T-helper 17 cell (primary cell): ENCODE measurements at regions not wholly inside any gene's neighbourhood (a gene's known extent, or its start where the extent isn't known, plus 50 kb on each side); places are given as distances from the start of the nearest gene placed in this dataset.
"Not testable (repeated sequence)": the region's sequence is repeated elsewhere in the genome, so short reads cannot be mapped to it uniquely, and the experiment has no call there.

Source experiments
- ATAC-seq: fragments of 150-1000 bp; cut with Tn5 transposase; 2 replicates; pipeline ENCODE4 v1.10.0; 2021; ENCODE audit warnings: mild to moderate bottlenecking, moderate library complexity
- DNase-seq, 3 donors: peaks; one replicate each; pipeline versions ENCODE4 v3.0.0 to v3.0.0-alpha.2; 2020 to 2021
- H3K9me3 ChIP-seq: one replicate; pipeline ENCODE4 v1.7.0; 2013; ENCODE audit warnings: low read length, mild to moderate bottlenecking; ENCODE audit not compliant: control insufficient read depth, poor library complexity, severe bottlenecking
- H3K27ac Mint-ChIP-seq: one replicate; pipeline ENCODE4 v1.8.0; 2022; ENCODE audit warnings: mild to moderate bottlenecking, moderate library complexity, mixed read lengths
- H3K27me3 Mint-ChIP-seq: one replicate; pipeline ENCODE4 v1.8.0; 2022; ENCODE audit warnings: mixed read lengths
- H3K36me3 Mint-ChIP-seq: one replicate; pipeline ENCODE4 v1.8.0; 2022; ENCODE audit warnings: low read depth, mixed read lengths
- H3K4me1 Mint-ChIP-seq: one replicate; pipeline ENCODE4 v1.8.0; 2022; ENCODE audit warnings: mild to moderate bottlenecking, mixed read lengths
- H3K4me3 Mint-ChIP-seq: one replicate; pipeline ENCODE4 v1.8.0; 2022; ENCODE audit warnings: mild to moderate bottlenecking, moderate library complexity, mixed read lengths

DNA sequence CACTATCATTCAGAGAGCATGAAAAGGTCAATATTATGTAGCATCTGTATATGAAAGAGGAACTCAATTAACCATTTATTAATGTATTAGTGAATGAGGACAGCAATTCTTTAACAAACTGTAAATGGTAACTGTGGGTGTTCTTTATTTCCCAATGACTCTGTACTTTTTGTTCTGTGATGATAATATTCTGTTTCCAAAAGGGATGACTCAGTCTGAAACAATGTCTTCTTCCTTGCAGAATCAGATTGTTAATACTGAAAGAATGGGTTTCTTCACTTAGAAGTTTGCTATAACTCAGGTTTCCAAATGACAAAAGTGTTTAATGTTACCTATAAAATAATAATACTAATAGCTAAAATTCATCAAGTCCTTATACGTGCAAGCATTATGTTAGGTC, 1518.7 kb upstream of the WWC1 start:
- H3K36me3 Mint-ChIP-seq = no peaks in the 10 kb centered on the region
- DNase-seq (no peak), ATAC-seq (no peak)
- no peaks in the 10 kb centered on the region for H3K4me1 Mint-ChIP-seq
- no peak overlapping the region for H3K27ac Mint-ChIP-seq
- H3K4me3 Mint-ChIP-seq = no peak overlapping the region
- no peaks in the 10 kb centered on the region for H3K9me3 ChIP-seq
- H3K27me3 Mint-ChIP-seq = no peaks in the 10 kb centered on the region

DNA sequence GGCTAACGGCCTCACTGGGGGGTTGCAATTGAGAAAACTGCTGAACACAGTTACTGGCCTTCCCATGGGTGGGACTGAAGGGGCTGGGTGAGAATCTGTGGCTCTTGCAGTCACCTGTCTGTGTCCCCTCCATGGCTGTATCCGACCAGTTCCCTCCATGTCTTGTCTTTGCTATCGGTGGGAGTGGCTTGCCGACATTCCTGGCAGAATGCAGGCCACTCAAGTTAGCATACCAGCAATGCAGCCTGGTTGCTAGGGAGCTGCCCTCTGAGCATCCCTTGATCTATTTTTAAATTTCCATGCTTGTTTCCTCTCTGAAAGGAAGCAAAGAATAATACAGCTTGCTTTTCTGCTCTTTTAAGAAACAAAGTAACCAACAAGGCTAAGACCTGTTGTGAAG, 1509.7 kb upstream of the WWC1 start:
- H3K36me3 Mint-ChIP-seq = no peaks in the 10 kb centered on the region
- ATAC-seq (no peak), DNase-seq (no peak)
- no peaks in the 10 kb centered on the region for H3K4me1 Mint-ChIP-seq
- no peak overlapping the region for H3K4me3 Mint-ChIP-seq
- H3K27me3 Mint-ChIP-seq = no peaks in the 10 kb centered on the region
- H3K27ac Mint-ChIP-seq = no peak overlapping the region
- no peaks in the 10 kb centered on the region for H3K9me3 ChIP-seq

DNA sequence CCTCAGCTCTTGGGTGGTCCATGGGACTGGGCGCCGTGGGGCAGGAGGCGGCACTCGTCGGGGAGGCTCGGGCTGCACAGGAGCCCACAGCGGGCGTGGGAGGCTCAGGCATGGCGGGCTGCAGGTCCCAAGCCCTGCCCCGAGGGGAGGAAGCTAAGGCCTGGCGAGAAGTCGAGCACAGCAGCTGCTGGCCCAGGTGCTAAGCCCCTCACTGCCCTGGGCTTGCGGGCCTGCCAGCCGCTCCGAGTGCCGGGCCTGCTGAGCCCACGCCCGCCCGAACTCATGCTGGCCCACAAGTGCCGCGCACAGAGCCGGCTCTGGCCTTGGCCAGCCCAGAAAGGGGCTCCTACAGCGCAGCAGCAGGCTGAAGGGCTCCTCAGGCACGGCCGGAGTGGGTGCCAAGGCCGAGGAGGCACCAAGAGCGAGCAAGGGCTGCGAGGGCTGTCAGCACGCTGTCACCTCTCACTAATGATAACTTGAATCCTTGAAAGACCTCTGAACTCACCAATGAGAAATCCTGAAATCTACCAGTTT, 1506.8 kb upstream of the WWC1 start:
- Mint-ChIP-seq H3K27ac (no peak overlapping the region), H3K27me3 (no peaks in the 10 kb centered on the region), H3K4me1 (no peaks in the 10 kb centered on the region), H3K36me3 (no peaks in the 10 kb centered on the region), H3K4me3 (no peak overlapping the region)
- no peaks in the 10 kb centered on the region for H3K9me3 ChIP-seq
- ATAC-seq (no peak), DNase-seq (no peak)

DNA sequence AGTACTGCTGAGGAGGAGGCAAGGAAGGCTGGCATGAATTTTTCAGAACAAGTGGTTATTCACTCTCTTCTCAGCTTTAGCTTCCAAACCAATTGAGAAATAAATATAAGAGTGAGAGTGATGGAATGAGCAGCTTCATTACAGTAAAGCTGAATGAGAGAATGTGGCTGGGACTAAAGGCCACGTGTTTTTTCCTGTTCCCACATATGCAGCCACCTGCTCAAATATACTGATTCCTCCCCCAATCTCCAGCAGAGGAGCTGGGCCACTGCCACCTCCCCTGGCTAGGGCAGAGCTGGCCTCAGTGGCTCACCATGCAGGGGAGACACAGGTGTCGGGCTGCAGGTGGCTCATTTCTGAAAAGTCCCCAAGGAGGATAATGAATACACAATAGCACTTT, 1505.3 kb upstream of the WWC1 start:
- DNase-seq (no peak), ATAC-seq (no peak)
- Mint-ChIP-seq H3K27ac (no peak overlapping the region), H3K36me3 (no peaks in the 10 kb centered on the region), H3K4me1 (no peaks in the 10 kb centered on the region), H3K4me3 (no peak overlapping the region), H3K27me3 (no peaks in the 10 kb centered on the region)
- H3K9me3 ChIP-seq = no peaks in the 10 kb centered on the region

DNA sequence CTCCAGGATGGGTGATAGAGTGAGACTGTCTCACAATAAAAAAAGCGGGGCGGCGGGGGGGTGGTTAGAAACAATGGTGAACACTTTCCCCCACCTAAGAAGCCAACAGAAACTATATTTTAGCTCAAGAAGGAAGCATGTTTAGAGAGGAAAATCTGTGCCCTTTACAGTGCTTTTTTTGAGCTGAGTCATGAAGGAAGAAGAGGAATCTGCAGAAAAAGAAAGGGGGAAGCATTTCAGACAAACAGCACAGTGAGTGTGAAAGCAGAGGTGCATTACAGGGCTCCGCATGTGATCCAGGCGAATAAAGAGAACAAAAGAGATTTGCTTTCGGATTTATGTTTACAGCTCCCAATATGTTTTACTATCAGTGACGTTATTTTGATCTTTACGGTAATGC, 1504.6 kb upstream of the WWC1 start:
- no peaks in the 10 kb centered on the region for H3K4me1 Mint-ChIP-seq
- no peaks in the 10 kb centered on the region for H3K9me3 ChIP-seq
- no peaks in the 10 kb centered on the region for H3K36me3 Mint-ChIP-seq
- H3K27me3 Mint-ChIP-seq = no peaks in the 10 kb centered on the region
- H3K27ac Mint-ChIP-seq = no peak overlapping the region
- DNase-seq (no peak), ATAC-seq (no peak)
- no peak overlapping the region for H3K4me3 Mint-ChIP-seq

DNA sequence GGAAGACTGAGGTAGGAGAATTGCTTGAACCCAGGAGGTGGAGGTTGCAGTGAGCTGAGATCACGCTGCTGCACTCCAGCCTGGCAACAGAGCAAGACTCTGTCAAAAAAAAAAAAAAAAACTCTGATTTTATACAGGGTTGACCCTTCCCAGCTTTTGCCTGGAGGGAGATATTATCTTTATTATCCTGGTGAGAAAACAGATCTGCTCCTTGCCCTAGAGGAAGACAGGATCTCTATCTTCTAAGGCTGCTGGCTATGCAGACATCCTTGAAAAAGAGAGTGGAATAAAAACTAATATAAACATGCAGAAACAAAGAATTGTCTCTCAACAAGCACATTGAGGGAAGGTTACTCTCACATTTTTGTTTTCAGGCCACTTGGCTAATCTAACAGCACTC, 1503.4 kb upstream of the WWC1 start:
- H3K9me3 ChIP-seq = no peaks in the 10 kb centered on the region
- ATAC-seq (no peak), DNase-seq (no peak)
- Mint-ChIP-seq H3K4me3 (no peak overlapping the region), H3K27me3 (no peaks in the 10 kb centered on the region), H3K36me3 (no peaks in the 10 kb centered on the region), H3K4me1 (no peaks in the 10 kb centered on the region), H3K27ac (no peak overlapping the region)

DNA sequence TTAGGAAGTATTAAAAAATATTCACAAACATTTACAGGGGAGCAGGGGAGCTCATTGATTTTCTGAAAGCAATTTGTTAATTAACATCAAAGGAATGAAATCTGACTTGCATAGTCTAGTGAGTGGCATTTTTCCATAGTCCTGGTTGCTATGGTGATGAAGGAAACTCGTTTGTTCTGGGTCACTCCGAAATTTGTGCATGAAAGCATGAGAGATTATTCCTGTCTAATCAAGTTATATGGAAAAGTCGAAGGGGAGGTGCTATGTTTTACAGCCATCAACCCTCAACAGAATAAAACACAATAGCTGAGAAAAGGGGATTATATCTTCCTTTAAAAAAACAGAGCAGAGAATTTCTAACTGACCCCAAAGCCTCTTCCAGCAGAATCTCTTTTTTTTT, 1495.7 kb upstream of the WWC1 start:
- H3K27me3 Mint-ChIP-seq = no peaks in the 10 kb centered on the region
- H3K9me3 ChIP-seq = no peaks in the 10 kb centered on the region
- no peaks in the 10 kb centered on the region for H3K36me3 Mint-ChIP-seq
- no peak overlapping the region for H3K4me3 Mint-ChIP-seq
- H3K4me1 Mint-ChIP-seq = no peaks in the 10 kb centered on the region
- no peak overlapping the region for H3K27ac Mint-ChIP-seq
- DNase-seq (no peak), ATAC-seq (no peak)

DNA sequence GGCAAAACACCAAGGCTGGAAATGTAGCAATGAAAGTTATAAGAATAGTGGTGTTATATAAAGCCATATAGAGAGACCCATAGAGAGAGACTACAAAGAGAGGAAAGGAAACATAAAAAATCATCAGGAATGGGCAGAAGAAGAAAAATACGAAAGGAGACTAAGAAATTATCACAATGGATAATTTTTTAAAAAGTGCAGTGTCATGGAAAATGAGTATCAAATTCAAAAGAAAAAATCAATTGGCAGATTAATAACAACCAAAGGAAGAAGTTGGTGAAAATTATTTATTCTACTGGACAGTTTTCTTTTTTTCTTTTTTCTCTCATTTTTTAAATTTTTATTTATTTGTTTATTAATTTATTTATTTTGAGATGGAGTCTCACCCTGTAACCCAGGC, 1488.4 kb upstream of the WWC1 start:
- ATAC-seq = no peak
- Mint-ChIP-seq H3K4me1 (no peaks in the 10 kb centered on the region), H3K27me3 (no peaks in the 10 kb centered on the region), H3K36me3 (no peaks in the 10 kb centered on the region), H3K27ac (no peak overlapping the region), H3K4me3 (no peak overlapping the region)
- H3K9me3 ChIP-seq = no peaks in the 10 kb centered on the region
- DNase-seq = no peak

DNA sequence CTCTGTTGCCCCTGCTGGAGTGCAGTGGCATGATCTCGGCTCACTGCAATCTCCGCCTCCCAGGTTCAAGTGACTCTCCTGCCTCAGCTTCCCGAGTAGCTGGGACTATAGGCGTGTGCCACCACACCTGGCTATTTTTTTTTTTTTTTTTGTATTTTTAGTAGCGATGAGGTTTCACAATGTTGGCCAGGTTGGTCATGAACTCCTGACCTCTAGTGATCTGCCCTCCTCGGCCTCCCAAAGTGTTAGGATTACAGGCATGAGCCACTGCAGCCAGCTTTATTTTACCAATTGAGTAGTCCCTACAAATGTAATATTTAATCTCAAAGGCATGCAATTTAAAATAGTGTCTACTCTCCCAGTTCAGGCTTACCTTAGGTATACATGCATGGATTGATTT, 1487.2 kb upstream of the WWC1 start:
- not testable (repeated sequence) for H3K27ac Mint-ChIP-seq, ATAC-seq, H3K4me1 Mint-ChIP-seq, H3K27me3 Mint-ChIP-seq, H3K36me3 Mint-ChIP-seq, H3K9me3 ChIP-seq, DNase-seq, H3K4me3 Mint-ChIP-seq

DNA sequence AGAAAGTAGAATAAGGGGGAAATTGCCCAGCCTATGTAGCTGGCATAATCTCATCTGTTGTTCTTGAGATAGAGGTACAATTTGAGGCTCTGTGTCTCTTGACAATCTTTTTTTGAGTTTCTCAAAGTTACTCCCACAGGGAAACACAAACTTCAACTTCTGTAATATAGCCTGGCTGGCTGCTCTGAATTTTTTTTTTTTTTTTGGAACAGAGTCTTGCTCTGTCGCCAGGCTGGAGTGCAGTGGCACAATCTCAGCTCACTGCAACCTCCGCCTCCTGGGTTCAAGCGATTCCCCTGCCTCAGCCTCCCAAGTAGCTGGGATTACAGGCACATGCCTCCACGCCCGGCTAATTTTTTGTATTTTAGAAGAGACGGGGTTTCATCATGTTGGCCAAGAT, 1486.8 kb upstream of the WWC1 start:
- not testable (repeated sequence) for H3K4me3 Mint-ChIP-seq, H3K9me3 ChIP-seq, H3K27ac Mint-ChIP-seq, H3K36me3 Mint-ChIP-seq, H3K4me1 Mint-ChIP-seq, DNase-seq, H3K27me3 Mint-ChIP-seq, ATAC-seq

DNA sequence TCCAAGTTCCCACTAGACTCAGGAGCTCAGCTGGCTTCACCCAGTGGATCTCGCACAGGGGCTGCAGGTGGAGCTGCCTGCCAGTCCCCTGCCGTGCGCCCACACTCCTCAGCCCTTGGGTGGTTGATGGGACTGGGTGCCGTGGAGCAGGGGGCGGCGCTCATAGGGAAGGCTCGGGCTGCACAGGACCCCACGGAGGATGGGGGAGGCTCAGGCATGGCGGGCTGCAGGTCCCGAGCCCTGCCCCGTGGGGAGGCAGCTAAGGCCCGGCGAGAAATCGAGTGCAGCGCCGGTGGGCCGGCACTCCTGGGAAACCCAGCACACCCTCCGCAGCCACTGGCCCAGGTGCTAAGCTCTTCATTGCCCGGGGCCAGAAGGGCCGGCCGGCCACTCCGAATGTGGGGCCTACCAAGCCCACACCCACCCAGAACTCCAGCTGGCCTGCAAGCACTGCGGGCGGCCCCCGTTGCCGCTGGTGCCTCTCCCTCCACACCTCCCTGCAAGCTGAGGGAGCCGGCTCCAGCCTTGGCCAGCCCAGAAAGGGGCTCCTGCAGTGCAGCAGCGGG, 1481.3 kb upstream of the WWC1 start:
- H3K27me3 Mint-ChIP-seq, ATAC-seq, H3K4me1 Mint-ChIP-seq, H3K27ac Mint-ChIP-seq, H3K9me3 ChIP-seq, H3K36me3 Mint-ChIP-seq, H3K4me3 Mint-ChIP-seq, DNase-seq: not testable (repeated sequence)

DNA sequence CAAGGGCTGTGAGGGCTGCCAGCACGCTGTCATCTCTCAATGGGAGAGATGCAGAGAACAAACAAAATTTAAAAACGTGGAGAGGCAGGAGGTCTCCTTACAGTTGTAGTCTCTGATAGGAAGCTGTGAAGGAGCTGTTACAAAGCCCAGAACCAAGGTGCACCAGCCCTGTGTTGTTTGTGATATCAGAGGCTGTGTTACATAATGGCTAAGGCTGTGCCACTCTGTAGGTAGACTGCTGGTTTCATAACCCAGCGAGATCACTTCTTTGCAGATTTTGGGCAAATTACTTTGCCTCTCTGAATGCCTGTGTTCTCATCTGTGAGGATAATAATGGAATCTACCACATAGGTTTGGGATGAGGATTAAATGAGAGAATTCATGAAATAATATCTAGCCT, 1480.7 kb upstream of the WWC1 start:
- Mint-ChIP-seq H3K4me3 (no peak overlapping the region), H3K27ac (no peak overlapping the region), H3K36me3 (no peaks in the 10 kb centered on the region), H3K4me1 (no peaks in the 10 kb centered on the region), H3K27me3 (no peaks in the 10 kb centered on the region)
- no peaks in the 10 kb centered on the region for H3K9me3 ChIP-seq
- DNase-seq (no peak), ATAC-seq (no peak)

DNA sequence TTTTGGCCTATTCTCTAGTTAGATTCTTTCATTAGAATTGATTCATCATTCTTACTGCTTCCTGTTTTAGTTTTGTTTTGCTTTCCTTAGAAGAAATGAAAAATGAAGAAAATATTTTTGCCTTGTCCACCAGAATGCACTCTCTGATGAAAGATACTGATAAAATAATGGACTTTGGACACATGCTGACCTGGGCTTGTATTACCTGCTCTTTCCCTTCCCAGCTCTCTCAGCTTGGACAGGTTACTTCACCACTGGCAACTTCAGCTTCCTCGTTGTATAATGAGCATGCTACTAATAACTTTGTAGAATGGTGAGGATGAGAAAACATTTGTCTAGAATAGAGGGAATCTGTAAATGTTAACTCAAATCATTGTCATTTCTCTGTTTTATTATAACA, 1468.1 kb upstream of the WWC1 start:
- Mint-ChIP-seq H3K27me3 (no peaks in the 10 kb centered on the region), H3K4me3 (no peak overlapping the region), H3K36me3 (no peaks in the 10 kb centered on the region), H3K4me1 (no peaks in the 10 kb centered on the region), H3K27ac (no peak overlapping the region)
- DNase-seq (no peak), ATAC-seq (no peak)
- H3K9me3 ChIP-seq = no peaks in the 10 kb centered on the region

DNA sequence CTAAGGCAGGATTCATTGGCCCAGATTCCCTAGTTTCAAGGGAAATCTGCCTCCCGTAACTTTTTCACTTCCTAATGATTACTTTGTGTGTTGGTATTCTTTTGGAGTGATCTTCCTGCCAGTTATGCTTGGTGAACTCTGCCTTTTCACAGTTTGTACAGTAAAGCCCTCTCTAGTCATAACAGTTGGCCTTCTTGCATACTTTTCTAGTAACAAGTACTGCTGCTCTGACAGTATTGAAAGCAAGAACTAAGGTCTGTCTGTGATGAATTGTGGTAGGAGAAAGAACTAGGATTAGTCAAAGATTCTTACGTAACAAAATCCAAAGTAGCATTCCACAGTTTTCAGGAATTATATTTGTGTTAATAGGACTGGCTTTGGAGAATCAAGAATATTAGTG, 1457.2 kb upstream of the WWC1 start:
- Mint-ChIP-seq H3K36me3 (no peaks in the 10 kb centered on the region), H3K4me1 (no peaks in the 10 kb centered on the region)

More for the DNA sequence above, 1457.2 kb upstream of the WWC1 start:
- no peak overlapping the region for H3K27ac Mint-ChIP-seq
- H3K27me3 Mint-ChIP-seq = no peaks in the 10 kb centered on the region
- no peaks in the 10 kb centered on the region for H3K9me3 ChIP-seq
- ATAC-seq (no peak), DNase-seq (no peak)
- H3K4me3 Mint-ChIP-seq = no peak overlapping the region
